ENCODE measurements at regions not wholly inside any gene's neighbourhood (a gene's known extent, or its start where the extent isn't known, plus 50 kb on each side); places are given as distances from the start of the nearest gene placed in this dataset.

GRCh38 chr2:139386401-139386800, 606.2 kb upstream of the NXPH2 start:
- POLR2A ChIA-PET = no interaction called here
- Histone ChIP-seq H3K4me1 (ENCODE audit: control insufficient read depth, insufficient read depth, low read length) (no peaks in the 10 kb centered on the region), H3K9me3 (ENCODE audit: control insufficient read depth, insufficient read depth, low read depth, low read length) (no peaks in the 10 kb centered on the region), H3K27ac (ENCODE audit: extremely low read depth, low read depth, low read length) (no peak overlapping the region), H3K36me3 (ENCODE audit: control insufficient read depth in 2 of 2, insufficient read depth in 1 of 2, low read length in 2 of 2) (no peaks in the 10 kb centered on the region), H3K4me3 (ENCODE audit: low read depth, low read length) (no peak overlapping the region)
- TF ChIP-seq ZNF548 (tag by site-specific recombination; IDR thresholded peaks at IDR 0.05) (no peak), ZNF121 (tag by site-specific recombination; IDR thresholded peaks at IDR 0.05) (no peak), TCF7L2 (IDR thresholded peaks at IDR 0.05; ENCODE audit: borderline replicate concordance, low read depth, low read length) (no peak), ZNF654 (tag by site-specific recombination; IDR thresholded peaks at IDR 0.05; ENCODE audit: low read depth) (no peak), PRDM2 (tag by site-specific recombination; IDR thresholded peaks at IDR 0.05; ENCODE audit: borderline replicate concordance) (no peak), SCRT1 (tag by site-specific recombination; IDR thresholded peaks at IDR 0.05; ENCODE audit: borderline replicate concordance) (no peak), ZNF157 (tag by site-specific recombination; IDR thresholded peaks at IDR 0.05) (no peak), SETDB1 (IDR thresholded peaks at IDR 0.05; ENCODE audit: insufficient read length, low read length) (no peak), GFI1B (tag by site-specific recombination; IDR thresholded peaks at IDR 0.05) (no peak), MEIS1 (CRISPR knock-in tag; IDR thresholded peaks at IDR 0.05; ENCODE audit: borderline replicate concordance) (no peak), ZNF544 (tag by site-specific recombination; IDR thresholded peaks at IDR 0.05) (no peak), ZNF398 (tag by site-specific recombination; IDR thresholded peaks at IDR 0.05) (no peak), ZNF426 (tag by site-specific recombination; IDR thresholded peaks at IDR 0.05) (no peak)
- CTCF ChIA-PET = no interaction called here

DNA sequence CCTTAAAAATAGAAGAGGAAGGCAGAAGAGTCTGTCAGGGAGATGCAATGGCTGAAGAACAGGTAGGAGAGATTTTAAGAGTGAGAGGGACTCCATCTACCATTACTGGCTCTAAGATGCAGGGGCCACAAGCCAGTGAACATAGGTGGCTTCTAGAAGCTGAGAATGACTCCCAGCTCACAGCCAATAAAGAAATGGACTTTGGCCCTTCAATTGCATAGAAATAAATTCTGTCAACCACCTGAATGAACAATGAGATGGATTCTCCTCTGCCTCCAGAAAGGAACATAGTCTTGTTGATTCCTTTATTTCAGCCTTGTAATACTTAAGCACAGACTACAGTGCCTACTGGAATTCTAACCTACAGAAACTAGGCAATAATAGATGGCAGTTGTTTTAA, 603.3 kb upstream of the NXPH2 start:
- Histone ChIP-seq H3K27ac (ENCODE audit: extremely low read depth, low read depth, low read length) (no peak overlapping the region), H3K9me3 (ENCODE audit: control insufficient read depth, insufficient read depth, low read depth, low read length) (no peaks in the 10 kb centered on the region), H3K4me1 (ENCODE audit: control insufficient read depth, insufficient read depth, low read length) (no peaks in the 10 kb centered on the region), H3K4me3 (ENCODE audit: low read depth, low read length) (no peak overlapping the region), H3K36me3 (ENCODE audit: control insufficient read depth in 2 of 2, insufficient read depth in 1 of 2, low read length in 2 of 2) (no peaks in the 10 kb centered on the region)
- ChIA-PET CTCF (no interaction called here), POLR2A (no interaction called here)
- TF ChIP-seq PRDM6 (tag by site-specific recombination; IDR thresholded peaks at IDR 0.05) (no peak), SP2 (tag by site-specific recombination; IDR thresholded peaks at IDR 0.05) (no peak), KLF7 (tag by site-specific recombination; IDR thresholded peaks at IDR 0.05; ENCODE audit: borderline replicate concordance) (no peak), ZNF521 (tag by site-specific recombination; IDR thresholded peaks at IDR 0.05) (no peak), ZSCAN23 (tag by site-specific recombination; IDR thresholded peaks at IDR 0.05) (no peak), ZNF561 (tag by site-specific recombination; IDR thresholded peaks at IDR 0.05; ENCODE audit: borderline replicate concordance) (no peak), ZNF48 (tag by site-specific recombination; IDR thresholded peaks at IDR 0.05) (no peak), ZNF433 (tag by site-specific recombination; IDR thresholded peaks at IDR 0.05; ENCODE audit: low read depth) (no peak), ZNF223 (tag by site-specific recombination; IDR thresholded peaks at IDR 0.05) (no peak), ZBTB20 (tag by site-specific recombination; IDR thresholded peaks at IDR 0.05) (no peak), ZNF394 (tag by site-specific recombination; IDR thresholded peaks at IDR 0.05; ENCODE audit: borderline replicate concordance) (no peak)
